ENCODE measurements at regions not wholly inside any gene's neighbourhood (a gene's known extent, or its start where the extent isn't known, plus 50 kb on each side); places are given as distances from the start of the nearest gene placed in this dataset.
"Not testable (repeated sequence)": the region's sequence is repeated elsewhere in the genome, so short reads cannot be mapped to it uniquely, and the experiment has no call there.

GRCh38 chr5:167941556-167941955 is 349.9 kb upstream of the WWC1 start:
- TF ChIP-seq, protein P1, sequence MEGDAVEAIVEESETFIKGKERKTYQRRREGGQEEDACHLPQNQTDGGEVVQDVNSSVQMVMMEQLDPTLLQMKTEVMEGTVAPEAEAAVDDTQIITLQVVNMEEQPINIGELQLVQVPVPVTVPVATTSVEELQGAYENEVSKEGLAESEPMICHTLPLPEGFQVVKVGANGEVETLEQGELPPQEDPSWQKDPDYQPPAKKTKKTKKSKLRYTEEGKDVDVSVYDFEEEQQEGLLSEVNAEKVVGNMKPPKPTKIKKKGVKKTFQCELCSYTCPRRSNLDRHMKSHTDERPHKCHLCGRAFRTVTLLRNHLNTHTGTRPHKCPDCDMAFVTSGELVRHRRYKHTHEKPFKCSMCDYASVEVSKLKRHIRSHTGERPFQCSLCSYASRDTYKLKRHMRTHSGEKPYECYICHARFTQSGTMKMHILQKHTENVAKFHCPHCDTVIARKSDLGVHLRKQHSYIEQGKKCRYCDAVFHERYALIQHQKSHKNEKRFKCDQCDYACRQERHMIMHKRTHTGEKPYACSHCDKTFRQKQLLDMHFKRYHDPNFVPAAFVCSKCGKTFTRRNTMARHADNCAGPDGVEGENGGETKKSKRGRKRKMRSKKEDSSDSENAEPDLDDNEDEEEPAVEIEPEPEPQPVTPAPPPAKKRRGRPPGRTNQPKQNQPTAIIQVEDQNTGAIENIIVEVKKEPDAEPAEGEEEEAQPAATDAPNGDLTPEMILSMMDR (IDR thresholded peaks at IDR 0.05): not testable (repeated sequence)
- not testable (repeated sequence) for TF ChIP-seq EZH2 (IDR thresholded peaks at IDR 0.05; ENCODE audit: borderline replicate concordance, insufficient read depth, low read depth, low read length, poor library complexity, severe bottlenecking)
